Suprapubic skin (tissue), 4 donors: ENCODE measurements at regions not wholly inside any gene's neighbourhood (a gene's known extent, or its start where the extent isn't known, plus 50 kb on each side); places are given as distances from the start of the nearest gene placed in this dataset.

ENCODE experiments used
- EP300 ChIP-seq: sonication (generic); formaldehyde crosslinking; IDR thresholded peaks from one replicate; pipeline ENCODE4 v1.6.1; 2017; ENCODE audit warnings: antibody characterized with exemption
- POLR2A ChIP-seq, 2 donors: fragments of 450-650 bp; IDR thresholded peaks; one replicate each; pipeline ENCODE4 v1.6.1; 2017; ENCODE audit warnings: antibody characterized with exemption in 2 of 2, mild to moderate bottlenecking in 2 of 2, moderate library complexity in 2 of 2
- POLR2AphosphoS5 ChIP-seq, 3 donors: sonication (generic); formaldehyde crosslinking; IDR thresholded peaks; one replicate each; pipeline ENCODE4 v1.6.1; 2017; ENCODE audit warnings: antibody characterized with exemption in 3 of 3
- TF ChIP-seq, protein P1 (sequence below), 2 donors: fragments of 200-600 bp in 1 of 2; fragments of 450-650 bp in 1 of 2; sonication (generic) in 1 of 2; IDR thresholded peaks; one replicate each; pipeline ENCODE4 v1.5.1; 2016 to 2019; ENCODE audit warnings: antibody characterized with exemption in 2 of 2, mild to moderate bottlenecking in 1 of 2, moderate library complexity in 1 of 2

DNA sequence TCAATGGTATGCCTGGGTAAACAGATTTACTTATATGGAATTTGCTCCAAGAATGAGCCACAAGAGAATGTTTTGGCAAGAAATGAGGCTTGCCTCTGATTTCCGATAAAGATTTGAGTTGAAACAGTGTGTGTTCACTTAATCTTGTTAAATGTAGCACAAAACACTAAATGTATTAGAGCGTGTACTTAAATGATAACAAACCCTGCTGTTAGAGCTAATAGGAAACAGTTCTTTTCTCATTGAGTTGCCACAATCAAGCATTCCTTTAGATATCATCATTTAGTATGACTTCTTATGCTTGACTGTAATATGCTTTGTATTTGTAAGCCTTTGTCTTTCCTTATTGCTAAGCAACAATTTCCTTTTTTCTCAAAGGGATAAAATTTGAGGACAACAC lies 353.6 kb upstream of the ZNF717 start:
- TF ChIP-seq, protein P1, sequence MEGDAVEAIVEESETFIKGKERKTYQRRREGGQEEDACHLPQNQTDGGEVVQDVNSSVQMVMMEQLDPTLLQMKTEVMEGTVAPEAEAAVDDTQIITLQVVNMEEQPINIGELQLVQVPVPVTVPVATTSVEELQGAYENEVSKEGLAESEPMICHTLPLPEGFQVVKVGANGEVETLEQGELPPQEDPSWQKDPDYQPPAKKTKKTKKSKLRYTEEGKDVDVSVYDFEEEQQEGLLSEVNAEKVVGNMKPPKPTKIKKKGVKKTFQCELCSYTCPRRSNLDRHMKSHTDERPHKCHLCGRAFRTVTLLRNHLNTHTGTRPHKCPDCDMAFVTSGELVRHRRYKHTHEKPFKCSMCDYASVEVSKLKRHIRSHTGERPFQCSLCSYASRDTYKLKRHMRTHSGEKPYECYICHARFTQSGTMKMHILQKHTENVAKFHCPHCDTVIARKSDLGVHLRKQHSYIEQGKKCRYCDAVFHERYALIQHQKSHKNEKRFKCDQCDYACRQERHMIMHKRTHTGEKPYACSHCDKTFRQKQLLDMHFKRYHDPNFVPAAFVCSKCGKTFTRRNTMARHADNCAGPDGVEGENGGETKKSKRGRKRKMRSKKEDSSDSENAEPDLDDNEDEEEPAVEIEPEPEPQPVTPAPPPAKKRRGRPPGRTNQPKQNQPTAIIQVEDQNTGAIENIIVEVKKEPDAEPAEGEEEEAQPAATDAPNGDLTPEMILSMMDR (IDR thresholded peaks at IDR 0.05), result no peak
- TF ChIP-seq POLR2AphosphoS5 (IDR thresholded peaks at IDR 0.05), result no peak
- TF ChIP-seq EP300, result no peak
- TF ChIP-seq POLR2A (IDR thresholded peaks at IDR 0.05), result no peak
